C4-2B (cell line): ENCODE measurements at regions not wholly inside any gene's neighbourhood (a gene's known extent, or its start where the extent isn't known, plus 50 kb on each side); places are given as distances from the start of the nearest gene placed in this dataset.
"Not testable (repeated sequence)": the region's sequence is repeated elsewhere in the genome, so short reads cannot be mapped to it uniquely, and the experiment has no call there.

ENCODE experiments used
- H3K27ac ChIP-seq: fragments of 450-650 bp; 2 replicates; pipeline ENCODE4 v1.5.1; 2017
- CTCF ChIP-seq: fragments of 450-650 bp; conservative IDR thresholded peaks from 2 replicates; pipeline ENCODE4 v1.5.1; 2017; ENCODE audit warnings: mild to moderate bottlenecking
- ZFX ChIP-seq: fragments of 450-650 bp; IDR thresholded peaks from 2 replicates; pipeline ENCODE4 v1.6.1; 2017

GRCh38 chr9:97096793-97097192 lies 57.9 kb upstream of the CTSV start:
- no peak overlapping the region for H3K27ac ChIP-seq
- TF ChIP-seq CTCF: no peak
- no peak for TF ChIP-seq ZFX

- H3K27ac ChIP-seq: not testable (repeated sequence)
Measured at GRCh38 chr9:97089361-97089760, 50.4 kb upstream of the CTSV start.
